GM23338 (cell line): ENCODE measurements at regions not wholly inside any gene's neighbourhood (a gene's known extent, or its start where the extent isn't known, plus 50 kb on each side); places are given as distances from the start of the nearest gene placed in this dataset.

Source experiments
- CTCF ChIP-seq, 2 experiments: fragments of 200-600 bp in 1 of 2; sonication (generic) in 1 of 2; conservative IDR thresholded peaks; 2 replicates each; pipeline versions ENCODE4 v1.5.1 to v1.6.1; 2016 to 2017; ENCODE audit warnings: antibody characterized with exemption in 2 of 2, low read depth in 2 of 2, mild to moderate bottlenecking in 2 of 2, moderate library complexity in 1 of 2
- JUNB ChIP-seq: IDR thresholded peaks from one replicate; pipeline ENCODE4 v1.6.1; 2016; ENCODE audit warnings: antibody characterized with exemption; ENCODE audit not compliant: unreplicated experiment

- TF ChIP-seq JUNB (no peak), CTCF (conservative IDR thresholded peaks at IDR 0.05; ENCODE audit: low read depth in 2 of 2) (no peak)
Observed at GRCh38 chr4:38377195-38377594, 286.8 kb upstream of the KLF3 start.
